HCT116 (cell line): ENCODE measurements at regions not wholly inside any gene's neighbourhood (a gene's known extent, or its start where the extent isn't known, plus 50 kb on each side); places are given as distances from the start of the nearest gene placed in this dataset.

Source experiments
- ATAC-seq: fragments of 200-7000 bp; cut with Tn5 transposase; 2 replicates; pipeline ENCODE4 v1.9.1; 2020; ENCODE audit warnings: mild to moderate bottlenecking, moderate library complexity
- BruUV-seq: library from RNA; stranded (reverse); fragments of 400-500 nt; replicated peaks from 2 replicates; lab custom pipeline; 2021; lab: Mats Ljungman, UMichigan
- CTCF ChIA-PET: fragments of 300-600 bp; sonication (Branson Sonifier 250); formaldehyde crosslinking; loops from one replicate; lab custom pipeline; 2021; ENCODE audit warnings: antibody characterized with exemption; lab: Charles Lee
- POLR2A ChIA-PET: fragments of 300-600, 350-600 bp; sonication (Branson Sonifier 250); formaldehyde crosslinking; loops from one replicate; lab custom pipeline; 2021; ENCODE audit warnings: antibody characterized with exemption; lab: Charles Lee
- RAD21 ChIA-PET, 2 experiments: fragments of 300-600 bp; sonication (Branson Sonifier 250); formaldehyde crosslinking; loops; one replicate each; lab custom pipeline; 2023; ENCODE audit warnings: low total read pairs in 2 of 2; ENCODE audit not compliant: uncharacterized antibody in 2 of 2, unreplicated experiment in 2 of 2, low non-redundant PET in 1 of 2; lab: Charles Lee
- DNase-seq: peaks from one replicate; pipeline ENCODE4 v3.0.0-alpha.2; 2010; ENCODE audit warnings: low read depth, low spot score
- H2AFZ ChIP-seq: fragments of 200-600 bp; shearing (Covaris generic), sonication (generic); 2 replicates; pipeline ENCODE4 v1.6.1; 2017; ENCODE audit warnings: low read depth, mixed run types, mixed read lengths, antibody characterized with exemption, low read length; ENCODE audit not compliant: poor library complexity, severe bottlenecking
- H3K27ac ChIP-seq: 2 replicates; pipeline ENCODE4 v1.5.1; 2012; ENCODE audit warnings: low read depth, low read length
- H3K27me3 ChIP-seq: fragments of 200-600 bp; sonication (generic); 2 replicates; pipeline ENCODE4 v1.6.1; 2016; ENCODE audit warnings: mixed run types, low read length, mixed read lengths; ENCODE audit not compliant: insufficient read depth
- H3K36me3 ChIP-seq, 2 experiments: fragments of 200-500 bp in 1 of 2; fragments of 200-600 bp in 1 of 2; sonication (Bioruptor generic) in 1 of 2; sonication (generic) in 1 of 2; 2 replicates each; pipeline versions ENCODE4 v1.5.1 to v1.6.1; 2014 to 2016; ENCODE audit warnings: low read length in 2 of 2, inconsistent platforms in 1 of 2, mixed read lengths in 1 of 2, mixed run types in 1 of 2; ENCODE audit not compliant: insufficient read depth in 2 of 2, control insufficient read depth in 1 of 2
- H3K4me1 ChIP-seq, 2 experiments: fragments of 200-600 bp in 1 of 2; sonication (generic) in 1 of 2; 2 replicates each; pipeline versions ENCODE4 v1.5.1 to v1.6.1; 2012 to 2017; ENCODE audit warnings: low read length in 2 of 2, inconsistent platforms in 1 of 2, mild to moderate bottlenecking in 1 of 2, mixed read lengths in 1 of 2, mixed run types in 1 of 2, moderate library complexity in 1 of 2; ENCODE audit not compliant: insufficient read depth in 2 of 2, control insufficient read depth in 1 of 2
- H3K4me2 ChIP-seq: fragments of 200-600 bp; sonication (generic); 2 replicates; pipeline ENCODE4 v1.6.1; 2017; ENCODE audit warnings: mixed run types, low read length, mixed read lengths
- H3K4me3 ChIP-seq, 2 experiments: fragments of 200-600 bp in 1 of 2; sonication (generic) in 1 of 2; replicated peaks in 1 of 2; 2 replicates each; pipeline ENCODE4 v1.5.1; 2011 to 2016; ENCODE audit warnings: low read length in 2 of 2, control low read depth in 1 of 2, low read depth in 1 of 2, mild to moderate bottlenecking in 1 of 2, mixed read lengths in 1 of 2, mixed run types in 1 of 2
- H3K79me2 ChIP-seq: fragments of 200-600 bp; sonication (generic); 2 replicates; pipeline ENCODE4 v1.6.1; 2017; ENCODE audit warnings: mild to moderate bottlenecking, mixed run types, low read length, moderate library complexity, mixed read lengths; ENCODE audit not compliant: insufficient read depth
- H3K9ac ChIP-seq: fragments of 200-600 bp; sonication (generic); 2 replicates; pipeline ENCODE4 v1.6.1; 2016; ENCODE audit warnings: low read length, mixed read lengths
- H3K9me2 ChIP-seq: fragments of 200-600 bp; sonication (generic), shearing (Covaris generic); 2 replicates; pipeline ENCODE4 v1.6.1; 2017; ENCODE audit warnings: mixed run types, mild to moderate bottlenecking, moderate library complexity; ENCODE audit not compliant: insufficient read depth
- H3K9me3 ChIP-seq, 2 experiments: fragments of 200-500 bp in 1 of 2; fragments of 200-600 bp in 1 of 2; sonication (Bioruptor generic) in 1 of 2; sonication (generic) in 1 of 2; 2 replicates each; pipeline ENCODE4 v1.6.1; 2014 to 2017; ENCODE audit warnings: low read length in 2 of 2, mixed read lengths in 2 of 2, inconsistent platforms in 1 of 2, low read depth in 1 of 2, mild to moderate bottlenecking in 1 of 2, mixed run types in 1 of 2, moderate library complexity in 1 of 2; ENCODE audit not compliant: control insufficient read depth in 1 of 2, insufficient read depth in 1 of 2
- H4K20me1 ChIP-seq: fragments of 200-600 bp; sonication (generic), shearing (Covaris generic); 2 replicates; pipeline ENCODE4 v1.6.1; 2017; ENCODE audit warnings: mixed run types, mild to moderate bottlenecking, moderate library complexity; ENCODE audit not compliant: insufficient read depth
- CBX3 ChIP-seq: IDR thresholded peaks from 2 replicates; pipeline ENCODE4 v1.6.1; 2012; ENCODE audit warnings: low read depth
- CEBPB ChIP-seq: IDR thresholded peaks from 2 replicates; pipeline ENCODE4 v1.6.1; 2012; ENCODE audit warnings: low read depth
- ELF1 ChIP-seq: IDR thresholded peaks from 2 replicates; pipeline ENCODE4 v1.6.1; 2012; ENCODE audit warnings: low read depth, borderline replicate concordance
- EZH2 ChIP-seq: fragments of 200-600 bp; sonication (generic); IDR thresholded peaks from 2 replicates; pipeline ENCODE4 v1.6.1; 2017; ENCODE audit warnings: antibody characterized with exemption, mixed run types
- EZH2phosphoT487 ChIP-seq: fragments of 200-600 bp; IDR thresholded peaks from 2 replicates; pipeline ENCODE4 v1.6.1; 2018; ENCODE audit warnings: antibody characterized with exemption, borderline replicate concordance
- FOSL1 ChIP-seq: IDR thresholded peaks from 2 replicates; pipeline ENCODE4 v1.6.1; 2012; ENCODE audit warnings: low read depth
- JUND ChIP-seq: IDR thresholded peaks from 2 replicates; pipeline ENCODE4 v1.6.1; 2012
- POLR2A ChIP-seq: IDR thresholded peaks from 2 replicates; pipeline ENCODE4 v1.7.0; 2011; ENCODE audit warnings: borderline replicate concordance; ENCODE audit not compliant: insufficient read depth, insufficient read length; ENCODE audit errors: extremely low read depth
- RAD21 ChIP-seq: IDR thresholded peaks from 2 replicates; pipeline ENCODE4 v1.6.1; 2012; ENCODE audit warnings: low read depth, mild to moderate bottlenecking
- SIN3A ChIP-seq: IDR thresholded peaks from 2 replicates; pipeline ENCODE4 v1.6.1; 2012; ENCODE audit warnings: low read depth
- TCF7L2 ChIP-seq: IDR thresholded peaks from 2 replicates; pipeline ENCODE4 v1.7.0; 2011; ENCODE audit warnings: borderline replicate concordance, inconsistent platforms; ENCODE audit not compliant: insufficient read depth, insufficient read length; ENCODE audit errors: extremely low read depth
- YY1 ChIP-seq: IDR thresholded peaks from 2 replicates; pipeline ENCODE4 v1.6.1; 2011; ENCODE audit warnings: low read length, low read depth, moderate library complexity, mild to moderate bottlenecking; ENCODE audit not compliant: insufficient replicate concordance; ENCODE audit errors: extremely low read depth
- ZNF274 ChIP-seq: fragments of 200-500 bp; sonication (Bioruptor generic); IDR thresholded peaks from 2 replicates; pipeline ENCODE4 v1.6.1; 2014; ENCODE audit warnings: mild to moderate bottlenecking, low read depth, low read length, inconsistent platforms
- intact Hi-C: fragments of 100-400 bp; cut with micrococcal nuclease; formaldehyde crosslinking; loops from 2 replicates; pipeline ENCODE4 v1.10.0; 2022
- TF ChIP-seq, protein P1 (sequence below): IDR thresholded peaks from 2 replicates; pipeline ENCODE4 v1.6.1; 2012
- TF ChIP-seq, protein P2 (sequence below), 3 experiments: fragments of 200-600 bp in 1 of 3; sonication (generic) in 1 of 3; IDR thresholded peaks in 2 of 3; conservative IDR thresholded peaks in 1 of 3; 2 replicates each; pipeline ENCODE4 v1.5.1; 2012 to 2017; ENCODE audit warnings: low read depth in 2 of 3, low read length in 2 of 3, antibody characterized with exemption in 1 of 3, borderline replicate concordance in 1 of 3, control low read depth in 1 of 3, mild to moderate bottlenecking in 1 of 3, mixed read lengths in 1 of 3, mixed run types in 1 of 3, moderate library complexity in 1 of 3; ENCODE audit not compliant: insufficient read depth in 1 of 3

DNA sequence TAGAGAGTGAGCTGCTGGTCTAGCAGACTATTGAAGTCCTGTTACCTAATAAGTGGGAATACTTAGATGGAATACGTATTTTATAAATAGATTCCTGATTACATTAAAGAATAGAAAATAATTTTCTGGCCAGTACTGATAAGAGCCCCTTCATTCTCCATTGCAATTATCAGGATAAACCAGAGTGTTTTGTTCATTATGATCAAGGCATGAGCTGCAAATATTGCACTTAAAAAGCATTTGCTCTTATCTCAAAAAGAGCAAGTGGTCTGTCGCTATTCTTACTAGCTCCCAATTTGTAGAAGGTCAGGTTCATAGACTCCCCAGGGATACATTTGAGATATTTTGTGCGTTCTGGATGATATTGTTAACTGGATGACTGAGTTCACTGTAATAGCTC lies 73.1 kb upstream of the PLCB4 start:
- DNase-seq (no peak), ATAC-seq (no peak)
- H3K9ac ChIP-seq, result no peak overlapping the region
- H4K20me1 ChIP-seq, result no peaks in the 10 kb centered on the region
- H3K9me2 ChIP-seq, result no peaks in the 10 kb centered on the region
- CTCF ChIA-PET, result no interaction called here
- no peaks in the 10 kb centered on the region for H3K36me3 ChIP-seq
- H2AFZ ChIP-seq, result no peak overlapping the region
- H3K9me3 ChIP-seq, result no peaks in the 10 kb centered on the region
- H3K27me3 ChIP-seq, result no peaks in the 10 kb centered on the region
- BruUV-seq, result no TSS peak
- H3K4me3 ChIP-seq, result no peak overlapping the region
- no peaks in the 10 kb centered on the region for H3K79me2 ChIP-seq
- TF ChIP-seq, protein P1, sequence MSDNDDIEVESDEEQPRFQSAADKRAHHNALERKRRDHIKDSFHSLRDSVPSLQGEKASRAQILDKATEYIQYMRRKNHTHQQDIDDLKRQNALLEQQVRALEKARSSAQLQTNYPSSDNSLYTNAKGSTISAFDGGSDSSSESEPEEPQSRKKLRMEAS, result no peak
- no peak for TF ChIP-seq EZH2
- TF ChIP-seq ELF1, result no peak
- TF ChIP-seq FOSL1, result no peak
- TF ChIP-seq RAD21, result no peak
- no peak for TF ChIP-seq ZNF274
- H3K4me1 ChIP-seq, result no peaks in the 10 kb centered on the region
- POLR2A ChIA-PET, result no interaction called here
- no peak overlapping the region for H3K27ac ChIP-seq
- intact Hi-C loops, result no loop called here
- H3K4me2 ChIP-seq, result no peak overlapping the region
- RAD21 ChIA-PET, result no interaction called here

DNA sequence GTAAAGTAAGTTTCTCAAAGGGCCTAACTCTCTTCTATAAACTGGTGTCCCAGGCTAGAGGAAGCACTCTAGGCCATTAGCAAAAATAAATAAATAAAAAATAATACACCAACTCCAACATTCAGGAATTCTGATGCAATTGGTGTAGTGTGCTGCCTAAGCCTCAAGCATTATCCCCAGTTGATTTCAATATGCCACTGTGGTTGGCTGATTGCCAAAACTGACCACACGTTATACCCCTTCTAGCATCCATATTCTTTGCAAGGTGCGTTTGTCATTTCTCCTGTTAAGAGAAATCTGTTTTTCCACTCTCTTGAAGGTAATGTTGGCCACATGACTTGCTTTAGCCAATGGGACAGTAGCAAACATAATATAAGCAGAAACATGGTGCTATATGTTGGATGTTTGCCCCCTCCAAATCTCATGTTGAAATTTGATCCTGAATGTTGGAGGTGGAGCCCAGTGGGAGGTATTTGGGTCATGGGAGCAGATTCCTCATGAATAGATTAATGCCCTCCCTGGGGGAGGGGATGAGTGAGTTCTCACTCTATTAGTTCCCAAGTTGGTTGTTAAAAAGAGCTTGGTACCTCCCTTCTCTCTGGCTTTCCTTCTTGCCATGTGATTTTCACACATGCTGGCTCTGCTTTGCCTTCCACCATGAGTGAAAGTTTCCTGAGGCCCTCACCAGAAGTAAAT lies 71.9 kb upstream of the PLCB4 start:
- H2AFZ ChIP-seq, result no peak overlapping the region
- H4K20me1 ChIP-seq, result no peaks in the 10 kb centered on the region
- BruUV-seq, result no TSS peak
- ChIA-PET POLR2A (no interaction called here), CTCF (no interaction called here), RAD21 (no interaction called here)
- TF ChIP-seq TCF7L2, result no peak
- no peak for TF ChIP-seq EZH2phosphoT487
- no peak for TF ChIP-seq JUND
- TF ChIP-seq SIN3A, result no peak
- no peak for TF ChIP-seq CEBPB
- no peak for TF ChIP-seq YY1
- no peak for TF ChIP-seq POLR2A
- no peak for TF ChIP-seq CBX3
- no peak for TF ChIP-seq ZNF274
- TF ChIP-seq, protein P2, sequence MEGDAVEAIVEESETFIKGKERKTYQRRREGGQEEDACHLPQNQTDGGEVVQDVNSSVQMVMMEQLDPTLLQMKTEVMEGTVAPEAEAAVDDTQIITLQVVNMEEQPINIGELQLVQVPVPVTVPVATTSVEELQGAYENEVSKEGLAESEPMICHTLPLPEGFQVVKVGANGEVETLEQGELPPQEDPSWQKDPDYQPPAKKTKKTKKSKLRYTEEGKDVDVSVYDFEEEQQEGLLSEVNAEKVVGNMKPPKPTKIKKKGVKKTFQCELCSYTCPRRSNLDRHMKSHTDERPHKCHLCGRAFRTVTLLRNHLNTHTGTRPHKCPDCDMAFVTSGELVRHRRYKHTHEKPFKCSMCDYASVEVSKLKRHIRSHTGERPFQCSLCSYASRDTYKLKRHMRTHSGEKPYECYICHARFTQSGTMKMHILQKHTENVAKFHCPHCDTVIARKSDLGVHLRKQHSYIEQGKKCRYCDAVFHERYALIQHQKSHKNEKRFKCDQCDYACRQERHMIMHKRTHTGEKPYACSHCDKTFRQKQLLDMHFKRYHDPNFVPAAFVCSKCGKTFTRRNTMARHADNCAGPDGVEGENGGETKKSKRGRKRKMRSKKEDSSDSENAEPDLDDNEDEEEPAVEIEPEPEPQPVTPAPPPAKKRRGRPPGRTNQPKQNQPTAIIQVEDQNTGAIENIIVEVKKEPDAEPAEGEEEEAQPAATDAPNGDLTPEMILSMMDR (IDR thresholded peaks at IDR 0.05 in 2 of 3, conservative IDR thresholded peaks at IDR 0.05 in 1 of 3; ENCODE audit: borderline replicate concordance in 1 of 3, insufficient read depth in 1 of 3, low read depth in 2 of 3, low read length in 2 of 3), result no peak
- TF ChIP-seq EZH2, result no peak
- DNase-seq, result no peak
- no peaks in the 10 kb centered on the region for H3K9me3 ChIP-seq
- no peaks in the 10 kb centered on the region for H3K79me2 ChIP-seq
- intact Hi-C loops, result no loop called here
- H3K36me3 ChIP-seq, result no peaks in the 10 kb centered on the region
- H3K4me3 ChIP-seq, result no peak overlapping the region
- H3K4me1 ChIP-seq, result no peaks in the 10 kb centered on the region
- no peak for ATAC-seq
- H3K27ac ChIP-seq, result no peak overlapping the region
- no peak overlapping the region for H3K9ac ChIP-seq
- H3K9me2 ChIP-seq, result no peaks in the 10 kb centered on the region
- no peaks in the 10 kb centered on the region for H3K27me3 ChIP-seq
- no peak overlapping the region for H3K4me2 ChIP-seq
